ENCODE measurements at regions not wholly inside any gene's neighbourhood (a gene's known extent, or its start where the extent isn't known, plus 50 kb on each side); places are given as distances from the start of the nearest gene placed in this dataset.

- Histone ChIP-seq H3K36me3 (ENCODE audit: insufficient read depth, low read depth, low read length) (no peaks in the 10 kb centered on the region), H3K9me3 (ENCODE audit: insufficient read depth, low read depth, low read length) (no peaks in the 10 kb centered on the region), H3K9ac (ENCODE audit: low read depth, low read length) (no peak overlapping the region), H3K27me3 (ENCODE audit: insufficient read depth, low read length) (no peaks in the 10 kb centered on the region), H3K4me3 (ENCODE audit: low read length) (no peak overlapping the region), H3K4me1 (ENCODE audit: insufficient read depth, low read length) (no peaks in the 10 kb centered on the region), H3K27ac (ENCODE audit: low read length) (no peak overlapping the region)
These were observed 73.2 kb upstream of the JAG1 start for GRCh38 chr20:10747019-10747418.

- Histone ChIP-seq H3K4me1 (ENCODE audit: insufficient read depth, low read length) (no peaks in the 10 kb centered on the region), H3K36me3 (ENCODE audit: insufficient read depth, low read depth, low read length) (no peaks in the 10 kb centered on the region), H3K27ac (ENCODE audit: low read length) (no peak overlapping the region), H3K9ac (ENCODE audit: low read depth, low read length) (no peak overlapping the region), H3K4me3 (ENCODE audit: low read length) (no peak overlapping the region), H3K27me3 (ENCODE audit: insufficient read depth, low read length) (no peaks in the 10 kb centered on the region), H3K9me3 (ENCODE audit: insufficient read depth, low read depth, low read length) (no peaks in the 10 kb centered on the region)
These were observed 75.3 kb upstream of the JAG1 start for GRCh38 chr20:10749084-10749483.

GRCh38 chr20:10752206-10752605 lies 78.4 kb upstream of the JAG1 start:
- Histone ChIP-seq H3K4me1 (ENCODE audit: insufficient read depth, low read length) (no peaks in the 10 kb centered on the region), H3K27ac (ENCODE audit: low read length) (no peak overlapping the region)

GRCh38 chr20:10754824-10755223 lies 81.0 kb upstream of the JAG1 start:
- no peaks in the 10 kb centered on the region for H3K4me1 ChIP-seq (ENCODE audit: insufficient read depth, low read length)
- no peak overlapping the region for H3K27ac ChIP-seq (ENCODE audit: low read length)
- no peak overlapping the region for H3K9ac ChIP-seq (ENCODE audit: low read depth, low read length)
- H3K36me3 ChIP-seq (ENCODE audit: insufficient read depth, low read depth, low read length) = no peaks in the 10 kb centered on the region
- H3K27me3 ChIP-seq (ENCODE audit: insufficient read depth, low read length) = no peaks in the 10 kb centered on the region
- no peaks in the 10 kb centered on the region for H3K9me3 ChIP-seq (ENCODE audit: insufficient read depth, low read depth, low read length)
- H3K4me3 ChIP-seq (ENCODE audit: low read length) = no peak overlapping the region

More at GRCh38 chr20:10752206-10752605, 78.4 kb upstream of the JAG1 start:
- Histone ChIP-seq H3K9me3 (ENCODE audit: insufficient read depth, low read depth, low read length) (no peaks in the 10 kb centered on the region), H3K36me3 (ENCODE audit: insufficient read depth, low read depth, low read length) (no peaks in the 10 kb centered on the region), H3K9ac (ENCODE audit: low read depth, low read length) (no peak overlapping the region), H3K27me3 (ENCODE audit: insufficient read depth, low read length) (no peaks in the 10 kb centered on the region), H3K4me3 (ENCODE audit: low read length) (no peak overlapping the region)

GRCh38 chr20:10758446-10758845 lies 84.6 kb upstream of the JAG1 start:
- Histone ChIP-seq H3K36me3 (ENCODE audit: insufficient read depth, low read depth, low read length) (no peaks in the 10 kb centered on the region), H3K9ac (ENCODE audit: low read depth, low read length) (no peak overlapping the region), H3K4me1 (ENCODE audit: insufficient read depth, low read length) (no peaks in the 10 kb centered on the region; the same call in 1 of the 2 replicates), H3K9me3 (ENCODE audit: insufficient read depth, low read depth, low read length) (no peaks in the 10 kb centered on the region), H3K27ac (ENCODE audit: low read length) (no peak overlapping the region), H3K4me3 (ENCODE audit: low read length) (no peak overlapping the region), H3K27me3 (ENCODE audit: insufficient read depth, low read length) (no peaks in the 10 kb centered on the region)

- Histone ChIP-seq H3K4me3 (ENCODE audit: low read length) (no peak overlapping the region), H3K27me3 (ENCODE audit: insufficient read depth, low read length) (no peaks in the 10 kb centered on the region), H3K27ac (ENCODE audit: low read length) (no peak overlapping the region), H3K36me3 (ENCODE audit: insufficient read depth, low read depth, low read length) (no peaks in the 10 kb centered on the region), H3K4me1 (ENCODE audit: insufficient read depth, low read length) (no peaks in the 10 kb centered on the region; the same call in 1 of the 2 replicates), H3K9ac (ENCODE audit: low read depth, low read length) (no peak overlapping the region), H3K9me3 (ENCODE audit: insufficient read depth, low read depth, low read length) (no peaks in the 10 kb centered on the region)
These were observed 87.4 kb upstream of the JAG1 start for GRCh38 chr20:10761232-10761631.

GRCh38 chr20:10761786-10762185 lies 88.0 kb upstream of the JAG1 start:
- Histone ChIP-seq H3K9ac (ENCODE audit: low read depth, low read length) (no peak overlapping the region), H3K27me3 (ENCODE audit: insufficient read depth, low read length) (no peaks in the 10 kb centered on the region), H3K4me1 (ENCODE audit: insufficient read depth, low read length) (no peaks in the 10 kb centered on the region; the same call in 1 of the 2 replicates), H3K36me3 (ENCODE audit: insufficient read depth, low read depth, low read length) (no peaks in the 10 kb centered on the region), H3K9me3 (ENCODE audit: insufficient read depth, low read depth, low read length) (no peaks in the 10 kb centered on the region), H3K4me3 (ENCODE audit: low read length) (no peak overlapping the region), H3K27ac (ENCODE audit: low read length) (no peak overlapping the region)

GRCh38 chr20:10762216-10762615 lies 88.4 kb upstream of the JAG1 start:
- Histone ChIP-seq H3K27me3 (ENCODE audit: insufficient read depth, low read length) (no peaks in the 10 kb centered on the region), H3K4me3 (ENCODE audit: low read length) (no peak overlapping the region), H3K27ac (ENCODE audit: low read length) (no peak overlapping the region), H3K9ac (ENCODE audit: low read depth, low read length) (no peak overlapping the region), H3K4me1 (ENCODE audit: insufficient read depth, low read length) (no peaks in the 10 kb centered on the region; the same call in 1 of the 2 replicates), H3K9me3 (ENCODE audit: insufficient read depth, low read depth, low read length) (no peaks in the 10 kb centered on the region), H3K36me3 (ENCODE audit: insufficient read depth, low read depth, low read length) (no peaks in the 10 kb centered on the region)

GRCh38 chr20:10763112-10763511 lies 89.3 kb upstream of the JAG1 start:
- H3K27me3 ChIP-seq (ENCODE audit: insufficient read depth, low read length) = no peaks in the 10 kb centered on the region; the same call in 1 of the 2 replicates
- H3K4me1 ChIP-seq (ENCODE audit: insufficient read depth, low read length) = no peaks in the 10 kb centered on the region; the same call in 1 of the 2 replicates
- H3K4me3 ChIP-seq (ENCODE audit: low read length) = no peak overlapping the region
- no peaks in the 10 kb centered on the region for H3K9me3 ChIP-seq (ENCODE audit: insufficient read depth, low read depth, low read length)
- H3K27ac ChIP-seq (ENCODE audit: low read length) = no peak overlapping the region
- no peaks in the 10 kb centered on the region for H3K36me3 ChIP-seq (ENCODE audit: insufficient read depth, low read depth, low read length)
- no peak overlapping the region for H3K9ac ChIP-seq (ENCODE audit: low read depth, low read length)

GRCh38 chr20:10769700-10770099 lies 95.9 kb upstream of the JAG1 start:
- no peaks in the 10 kb centered on the region for H3K9me3 ChIP-seq (ENCODE audit: insufficient read depth, low read depth, low read length)
- peaks cover 4% of the 10 kb centered on the region; the same call in 1 of the 2 replicates for H3K4me1 ChIP-seq (ENCODE audit: insufficient read depth, low read length)
- no peaks in the 10 kb centered on the region for H3K36me3 ChIP-seq (ENCODE audit: insufficient read depth, low read depth, low read length)
- no peaks in the 10 kb centered on the region; the same call in 1 of the 2 replicates for H3K27me3 ChIP-seq (ENCODE audit: insufficient read depth, low read length)
- H3K4me3 ChIP-seq (ENCODE audit: low read length) = no peak overlapping the region
- H3K27ac ChIP-seq (ENCODE audit: low read length) = no peak overlapping the region
- no peak overlapping the region for H3K9ac ChIP-seq (ENCODE audit: low read depth, low read length)

- H3K27me3 ChIP-seq (ENCODE audit: insufficient read depth, low read length) = no peaks in the 10 kb centered on the region; the same call in 1 of the 2 replicates
- peaks cover 4% of the 10 kb centered on the region; the same call in 1 of the 2 replicates for H3K4me1 ChIP-seq (ENCODE audit: insufficient read depth, low read length)
- H3K36me3 ChIP-seq (ENCODE audit: insufficient read depth, low read depth, low read length) = no peaks in the 10 kb centered on the region
- no peak overlapping the region for H3K27ac ChIP-seq (ENCODE audit: low read length)
- no peak overlapping the region for H3K9ac ChIP-seq (ENCODE audit: low read depth, low read length)
- no peak overlapping the region for H3K4me3 ChIP-seq (ENCODE audit: low read length)
- H3K9me3 ChIP-seq (ENCODE audit: insufficient read depth, low read depth, low read length) = no peaks in the 10 kb centered on the region
These were observed 97.0 kb upstream of the JAG1 start for GRCh38 chr20:10770753-10771152.

- no peaks in the 10 kb centered on the region for H3K36me3 ChIP-seq (ENCODE audit: insufficient read depth, low read depth, low read length)
- no peak overlapping the region for H3K9ac ChIP-seq (ENCODE audit: low read depth, low read length)
- no peak overlapping the region for H3K27ac ChIP-seq (ENCODE audit: low read length)
- H3K27me3 ChIP-seq (ENCODE audit: insufficient read depth, low read length) = no peaks in the 10 kb centered on the region; the same call in 1 of the 2 replicates
- H3K4me3 ChIP-seq (ENCODE audit: low read length) = no peak overlapping the region
- H3K9me3 ChIP-seq (ENCODE audit: insufficient read depth, low read depth, low read length) = no peaks in the 10 kb centered on the region
- H3K4me1 ChIP-seq (ENCODE audit: insufficient read depth, low read length) = peaks cover 4% of the 10 kb centered on the region; the same call in 1 of the 2 replicates
These were observed 97.8 kb upstream of the JAG1 start for GRCh38 chr20:10771435-10772140.

Data from iPS-20b (cell line).